GM12878 (cell line): ENCODE measurements at regions not wholly inside any gene's neighbourhood (a gene's known extent, or its start where the extent isn't known, plus 50 kb on each side); places are given as distances from the start of the nearest gene placed in this dataset.

ENCODE experiments used
- EP300 ChIP-seq, 2 experiments: fragments of 150-350 bp in 1 of 2; IDR thresholded peaks; 2 replicates each; pipeline ENCODE4 v1.6.1; 2011 to 2012; ENCODE audit warnings: low read depth in 2 of 2, low read length in 2 of 2, borderline replicate concordance in 1 of 2, improper control_type of control experiment in 1 of 2, inconsistent platforms in 1 of 2; ENCODE audit not compliant: control insufficient read depth in 1 of 2
- GABPA ChIP-seq: IDR thresholded peaks from 2 replicates; pipeline ENCODE4 v1.6.1; 2014; ENCODE audit warnings: antibody characterized with exemption, low read depth, mild to moderate bottlenecking, inconsistent platforms
- POU2F2 ChIP-seq: IDR thresholded peaks from 3 replicates; pipeline ENCODE4 v1.6.1; 2011; ENCODE audit warnings: low read depth, mild to moderate bottlenecking, low read length, borderline replicate concordance
- SIN3A ChIP-seq: IDR thresholded peaks from 2 replicates; pipeline ENCODE4 v1.6.1; 2012; ENCODE audit warnings: low read depth, low read length, improper control_type of control experiment
- SREBF2 ChIP-seq: IDR thresholded peaks from 2 replicates; pipeline ENCODE4 v1.6.1; 2012; ENCODE audit warnings: mild to moderate bottlenecking, low read length
- STAT3 ChIP-seq: IDR thresholded peaks from 2 replicates; pipeline ENCODE4 v1.6.1; 2011; ENCODE audit warnings: low read depth, low read length, improper control_type of control experiment
- TF ChIP-seq, protein P1 (sequence below): IDR thresholded peaks from 2 replicates; pipeline ENCODE4 v1.6.1; 2012; ENCODE audit warnings: improper control_type of control experiment, low read depth, low read length; ENCODE audit not compliant: insufficient replicate concordance
- TF ChIP-seq, protein P2 (sequence below): fragments of 150-350 bp; IDR thresholded peaks from 2 replicates; pipeline ENCODE4 v1.6.1; 2016; ENCODE audit warnings: low read depth, low read length

DNA sequence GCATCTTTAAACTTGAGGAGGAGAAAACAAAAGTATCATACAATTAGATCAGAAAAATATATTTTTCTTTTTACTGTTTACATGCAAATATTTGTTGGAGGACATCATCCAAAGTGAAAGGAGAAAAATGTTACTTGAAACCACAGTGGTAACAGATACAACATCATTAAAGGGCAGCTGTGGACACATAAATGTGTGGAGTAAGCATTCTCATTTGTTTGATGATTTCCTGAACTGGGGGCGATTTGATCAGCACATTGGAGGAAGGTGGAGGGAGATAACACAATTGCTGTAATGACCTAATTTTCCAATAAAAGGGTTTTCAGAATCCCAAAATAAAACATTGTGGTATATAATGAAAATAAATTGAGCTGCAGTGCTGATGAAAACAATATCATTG, 314.5 kb upstream of the HS3ST1 start (continued):
- TF ChIP-seq, protein P1, sequence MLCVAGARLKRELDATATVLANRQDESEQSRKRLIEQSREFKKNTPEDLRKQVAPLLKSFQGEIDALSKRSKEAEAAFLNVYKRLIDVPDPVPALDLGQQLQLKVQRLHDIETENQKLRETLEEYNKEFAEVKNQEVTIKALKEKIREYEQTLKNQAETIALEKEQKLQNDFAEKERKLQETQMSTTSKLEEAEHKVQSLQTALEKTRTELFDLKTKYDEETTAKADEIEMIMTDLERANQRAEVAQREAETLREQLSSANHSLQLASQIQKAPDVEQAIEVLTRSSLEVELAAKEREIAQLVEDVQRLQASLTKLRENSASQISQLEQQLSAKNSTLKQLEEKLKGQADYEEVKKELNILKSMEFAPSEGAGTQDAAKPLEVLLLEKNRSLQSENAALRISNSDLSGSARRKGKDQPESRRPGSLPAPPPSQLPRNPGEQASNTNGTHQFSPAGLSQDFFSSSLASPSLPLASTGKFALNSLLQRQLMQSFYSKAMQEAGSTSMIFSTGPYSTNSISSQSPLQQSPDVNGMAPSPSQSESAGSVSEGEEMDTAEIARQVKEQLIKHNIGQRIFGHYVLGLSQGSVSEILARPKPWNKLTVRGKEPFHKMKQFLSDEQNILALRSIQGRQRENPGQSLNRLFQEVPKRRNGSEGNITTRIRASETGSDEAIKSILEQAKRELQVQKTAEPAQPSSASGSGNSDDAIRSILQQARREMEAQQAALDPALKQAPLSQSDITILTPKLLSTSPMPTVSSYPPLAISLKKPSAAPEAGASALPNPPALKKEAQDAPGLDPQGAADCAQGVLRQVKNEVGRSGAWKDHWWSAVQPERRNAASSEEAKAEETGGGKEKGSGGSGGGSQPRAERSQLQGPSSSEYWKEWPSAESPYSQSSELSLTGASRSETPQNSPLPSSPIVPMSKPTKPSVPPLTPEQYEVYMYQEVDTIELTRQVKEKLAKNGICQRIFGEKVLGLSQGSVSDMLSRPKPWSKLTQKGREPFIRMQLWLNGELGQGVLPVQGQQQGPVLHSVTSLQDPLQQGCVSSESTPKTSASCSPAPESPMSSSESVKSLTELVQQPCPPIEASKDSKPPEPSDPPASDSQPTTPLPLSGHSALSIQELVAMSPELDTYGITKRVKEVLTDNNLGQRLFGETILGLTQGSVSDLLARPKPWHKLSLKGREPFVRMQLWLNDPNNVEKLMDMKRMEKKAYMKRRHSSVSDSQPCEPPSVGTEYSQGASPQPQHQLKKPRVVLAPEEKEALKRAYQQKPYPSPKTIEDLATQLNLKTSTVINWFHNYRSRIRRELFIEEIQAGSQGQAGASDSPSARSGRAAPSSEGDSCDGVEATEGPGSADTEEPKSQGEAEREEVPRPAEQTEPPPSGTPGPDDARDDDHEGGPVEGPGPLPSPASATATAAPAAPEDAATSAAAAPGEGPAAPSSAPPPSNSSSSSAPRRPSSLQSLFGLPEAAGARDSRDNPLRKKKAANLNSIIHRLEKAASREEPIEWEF = no peak
- TF ChIP-seq SIN3A = no peak
- TF ChIP-seq, protein P2, sequence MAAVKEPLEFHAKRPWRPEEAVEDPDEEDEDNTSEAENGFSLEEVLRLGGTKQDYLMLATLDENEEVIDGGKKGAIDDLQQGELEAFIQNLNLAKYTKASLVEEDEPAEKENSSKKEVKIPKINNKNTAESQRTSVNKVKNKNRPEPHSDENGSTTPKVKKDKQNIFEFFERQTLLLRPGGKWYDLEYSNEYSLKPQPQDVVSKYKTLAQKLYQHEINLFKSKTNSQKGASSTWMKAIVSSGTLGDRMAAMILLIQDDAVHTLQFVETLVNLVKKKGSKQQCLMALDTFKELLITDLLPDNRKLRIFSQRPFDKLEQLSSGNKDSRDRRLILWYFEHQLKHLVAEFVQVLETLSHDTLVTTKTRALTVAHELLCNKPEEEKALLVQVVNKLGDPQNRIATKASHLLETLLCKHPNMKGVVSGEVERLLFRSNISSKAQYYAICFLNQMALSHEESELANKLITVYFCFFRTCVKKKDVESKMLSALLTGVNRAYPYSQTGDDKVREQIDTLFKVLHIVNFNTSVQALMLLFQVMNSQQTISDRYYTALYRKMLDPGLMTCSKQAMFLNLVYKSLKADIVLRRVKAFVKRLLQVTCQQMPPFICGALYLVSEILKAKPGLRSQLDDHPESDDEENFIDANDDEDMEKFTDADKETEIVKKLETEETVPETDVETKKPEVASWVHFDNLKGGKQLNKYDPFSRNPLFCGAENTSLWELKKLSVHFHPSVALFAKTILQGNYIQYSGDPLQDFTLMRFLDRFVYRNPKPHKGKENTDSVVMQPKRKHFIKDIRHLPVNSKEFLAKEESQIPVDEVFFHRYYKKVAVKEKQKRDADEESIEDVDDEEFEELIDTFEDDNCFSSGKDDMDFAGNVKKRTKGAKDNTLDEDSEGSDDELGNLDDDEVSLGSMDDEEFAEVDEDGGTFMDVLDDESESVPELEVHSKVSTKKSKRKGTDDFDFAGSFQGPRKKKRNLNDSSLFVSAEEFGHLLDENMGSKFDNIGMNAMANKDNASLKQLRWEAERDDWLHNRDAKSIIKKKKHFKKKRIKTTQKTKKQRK = no peak
- TF ChIP-seq SREBF2 = no peak
- no peak for TF ChIP-seq POU2F2
- TF ChIP-seq EP300 (IDR thresholded peaks at IDR 0.05; ENCODE audit: borderline replicate concordance in 1 of 2, control insufficient read depth in 1 of 2, low read depth in 2 of 2, low read length in 2 of 2) = no peak
- no peak for TF ChIP-seq GABPA
- no peak for TF ChIP-seq STAT3
